ENCODE measurements at regions not wholly inside any gene's neighbourhood (a gene's known extent, or its start where the extent isn't known, plus 50 kb on each side); places are given as distances from the start of the nearest gene placed in this dataset.
A peak's percentile ranks its signal among the peaks of the same experiment; 100 is the strongest.

DNA sequence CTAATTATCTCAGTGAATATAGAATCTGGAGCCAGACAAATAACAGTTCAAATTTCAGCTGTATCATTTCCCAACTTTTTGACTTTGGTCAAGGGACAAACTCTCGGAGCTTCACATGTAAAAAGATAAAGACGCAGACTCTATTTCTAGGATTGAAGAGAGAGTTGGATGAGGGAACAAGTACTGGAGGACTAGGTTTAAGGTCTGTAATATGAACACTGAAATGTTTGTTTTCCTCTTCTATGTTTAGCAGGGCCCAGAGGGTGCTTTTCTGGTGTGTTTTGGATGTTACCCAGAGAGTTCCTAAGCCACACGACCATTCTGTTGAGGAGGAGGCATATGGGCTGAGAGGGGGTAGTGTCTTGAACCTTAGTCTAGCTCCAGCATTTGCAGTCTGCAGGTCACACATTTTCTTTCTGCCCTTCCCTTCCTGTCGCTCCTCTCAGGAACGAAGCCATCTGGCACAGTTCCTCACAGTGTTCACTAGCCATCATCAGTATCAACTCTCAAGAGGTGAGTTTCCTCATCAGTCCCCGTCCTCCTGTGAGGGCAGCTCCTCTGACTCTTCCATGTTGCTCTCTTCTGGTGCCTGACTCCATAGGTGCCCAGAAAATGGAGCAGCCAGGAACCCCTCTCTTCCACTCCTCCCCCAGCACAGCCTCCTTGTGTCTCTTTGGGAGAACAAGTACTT, 250.1 kb downstream of the SQOR start:
- H3K27ac ChIP-seq, result no peak overlapping the region
- TF ChIP-seq, protein P1, sequence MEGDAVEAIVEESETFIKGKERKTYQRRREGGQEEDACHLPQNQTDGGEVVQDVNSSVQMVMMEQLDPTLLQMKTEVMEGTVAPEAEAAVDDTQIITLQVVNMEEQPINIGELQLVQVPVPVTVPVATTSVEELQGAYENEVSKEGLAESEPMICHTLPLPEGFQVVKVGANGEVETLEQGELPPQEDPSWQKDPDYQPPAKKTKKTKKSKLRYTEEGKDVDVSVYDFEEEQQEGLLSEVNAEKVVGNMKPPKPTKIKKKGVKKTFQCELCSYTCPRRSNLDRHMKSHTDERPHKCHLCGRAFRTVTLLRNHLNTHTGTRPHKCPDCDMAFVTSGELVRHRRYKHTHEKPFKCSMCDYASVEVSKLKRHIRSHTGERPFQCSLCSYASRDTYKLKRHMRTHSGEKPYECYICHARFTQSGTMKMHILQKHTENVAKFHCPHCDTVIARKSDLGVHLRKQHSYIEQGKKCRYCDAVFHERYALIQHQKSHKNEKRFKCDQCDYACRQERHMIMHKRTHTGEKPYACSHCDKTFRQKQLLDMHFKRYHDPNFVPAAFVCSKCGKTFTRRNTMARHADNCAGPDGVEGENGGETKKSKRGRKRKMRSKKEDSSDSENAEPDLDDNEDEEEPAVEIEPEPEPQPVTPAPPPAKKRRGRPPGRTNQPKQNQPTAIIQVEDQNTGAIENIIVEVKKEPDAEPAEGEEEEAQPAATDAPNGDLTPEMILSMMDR (IDR thresholded peaks at IDR 0.05), result no peak
- TF ChIP-seq ZFX (IDR thresholded peaks at IDR 0.05; ENCODE audit: borderline replicate concordance), result no peak

DNA sequence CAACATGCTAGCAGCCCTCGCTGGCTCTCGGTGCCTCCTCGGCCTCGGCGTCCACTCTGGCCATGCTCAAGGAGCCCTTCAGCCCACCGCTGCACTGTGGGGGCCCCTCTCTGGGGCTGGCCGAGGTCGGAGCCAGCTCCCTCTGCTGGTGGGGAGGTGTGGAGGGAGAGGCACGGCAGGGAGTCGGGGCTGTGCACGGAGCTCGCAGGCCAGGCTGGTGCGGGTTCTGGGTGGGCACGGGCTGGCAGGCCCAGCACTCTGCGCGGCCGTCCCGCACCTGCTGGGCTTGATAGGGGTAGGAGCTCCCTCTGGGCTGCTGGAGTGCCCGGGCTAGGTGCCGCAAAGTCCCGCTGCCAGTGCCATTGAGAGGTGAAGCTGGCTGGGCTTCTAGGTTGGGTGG, 251.0 kb downstream of the SQOR start:
- no peak overlapping the region for H3K27ac ChIP-seq
- TF ChIP-seq, protein P1 (IDR thresholded peaks at IDR 0.05), result 0 out of 2 replicates have a peak, but pooled peaks have one; percentile 7
- TF ChIP-seq ZFX (IDR thresholded peaks at IDR 0.05; ENCODE audit: borderline replicate concordance), result no peak

DNA sequence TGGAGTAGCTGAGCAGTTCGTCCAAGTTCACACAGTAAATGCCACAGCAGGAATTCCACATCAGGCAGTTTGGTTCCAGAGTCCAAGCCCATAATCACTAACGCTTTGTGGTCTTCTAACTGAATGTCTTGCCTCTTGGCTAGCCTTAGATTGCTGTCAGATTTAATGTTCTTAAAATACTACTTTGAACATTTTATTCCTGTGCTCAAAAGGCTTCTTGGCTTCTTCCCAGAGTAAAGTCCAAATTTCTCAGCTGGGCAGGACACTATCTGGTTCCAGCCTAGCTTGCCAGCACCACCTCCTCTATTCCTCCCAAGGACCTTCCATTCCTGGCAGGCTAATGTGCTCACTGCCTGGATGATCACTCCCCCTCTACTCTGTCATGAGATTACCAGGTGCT, 256.9 kb downstream of the SQOR start:
- H3K27ac ChIP-seq, result no peak overlapping the region
- TF ChIP-seq, protein P1 (IDR thresholded peaks at IDR 0.05), result no peak
- TF ChIP-seq ZFX (IDR thresholded peaks at IDR 0.05; ENCODE audit: borderline replicate concordance), result no peak

DNA sequence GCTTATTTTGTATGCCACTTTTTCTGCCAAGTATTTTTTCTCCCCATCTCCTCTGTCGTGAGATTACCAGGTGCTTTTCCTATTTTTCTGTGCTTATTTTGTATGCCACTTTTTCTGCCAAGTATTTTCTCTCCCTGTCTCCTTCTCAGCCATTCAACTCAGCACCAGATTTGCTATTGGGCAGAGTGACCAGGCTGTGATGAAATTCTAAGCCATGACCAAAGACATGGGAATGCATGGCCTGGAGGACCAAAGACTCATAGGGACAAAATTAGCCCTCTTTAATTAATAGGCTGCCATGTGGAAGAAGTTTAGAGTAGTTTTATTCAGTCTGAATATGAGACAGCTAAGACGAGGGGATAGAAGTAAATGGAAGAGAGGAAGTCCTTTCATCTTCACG, 257.4 kb downstream of the SQOR start:
- TF ChIP-seq ZFX (IDR thresholded peaks at IDR 0.05; ENCODE audit: borderline replicate concordance), result no peak
- TF ChIP-seq, protein P1 (IDR thresholded peaks at IDR 0.05), result no peak
- no peak overlapping the region for H3K27ac ChIP-seq

DNA sequence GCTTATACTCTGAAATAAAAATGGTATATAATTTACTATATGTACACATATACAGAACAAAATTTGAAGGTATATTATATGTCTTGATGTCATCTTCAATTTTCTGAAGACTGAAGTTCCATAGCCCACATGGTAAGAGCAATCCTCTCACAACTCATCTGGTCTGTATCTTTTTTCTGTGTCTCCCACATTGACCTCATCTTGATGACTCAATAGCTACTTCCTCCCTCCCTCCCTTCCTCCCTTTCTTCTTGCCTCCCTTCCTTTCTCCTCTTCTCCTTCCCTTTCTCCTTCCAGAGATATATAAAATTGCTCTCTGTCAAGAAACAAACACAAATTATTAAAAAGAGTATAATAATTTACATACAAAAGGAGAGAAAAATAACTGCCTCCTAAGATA, 268.5 kb downstream of the SQOR start:
- TF ChIP-seq, protein P1 (IDR thresholded peaks at IDR 0.05), result no peak
- TF ChIP-seq ZFX (IDR thresholded peaks at IDR 0.05; ENCODE audit: borderline replicate concordance), result no peak
- H3K27ac ChIP-seq, result no peak overlapping the region

DNA sequence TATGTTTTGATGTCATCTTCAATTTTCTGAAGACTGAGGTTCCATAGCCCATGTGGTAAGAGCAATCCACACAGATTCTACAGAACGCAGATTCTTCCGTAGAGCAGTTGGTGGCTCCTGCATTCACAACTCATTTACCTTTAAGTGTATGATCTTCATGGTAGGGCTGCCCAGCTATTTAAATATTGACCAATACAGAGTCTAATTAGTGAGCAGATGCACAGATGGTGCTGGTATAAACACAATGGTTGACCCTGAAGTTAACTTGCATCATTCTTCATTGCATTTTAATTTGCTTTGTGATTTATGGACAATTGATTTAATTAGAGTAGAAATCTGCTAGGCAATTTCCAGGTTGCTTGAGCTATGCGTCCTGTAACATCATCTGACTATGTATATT, 269.2 kb downstream of the SQOR start:
- TF ChIP-seq, protein P1 (IDR thresholded peaks at IDR 0.05), result no peak
- TF ChIP-seq ZFX (IDR thresholded peaks at IDR 0.05; ENCODE audit: borderline replicate concordance), result no peak
- no peak overlapping the region for H3K27ac ChIP-seq

DNA sequence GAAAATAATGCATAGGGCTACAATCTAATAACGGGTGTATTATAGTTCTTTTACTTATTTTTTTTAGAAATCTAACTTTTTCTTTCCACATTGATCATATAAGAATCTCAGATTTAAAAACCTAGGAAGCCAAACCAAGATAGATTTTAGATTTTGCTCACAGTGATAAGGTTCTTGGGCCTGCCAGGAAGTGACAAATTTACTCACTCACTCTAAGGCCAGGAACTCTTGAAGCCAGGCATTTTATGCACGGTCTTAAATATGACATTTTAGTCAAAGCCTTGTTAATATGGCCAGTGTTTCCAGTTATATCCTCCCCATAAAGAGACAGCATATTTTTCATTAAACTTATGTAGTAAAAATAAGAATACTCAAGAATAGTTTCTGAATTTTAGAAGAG, 271.4 kb downstream of the SQOR start:
- TF ChIP-seq ZFX (IDR thresholded peaks at IDR 0.05; ENCODE audit: borderline replicate concordance), result no peak
- TF ChIP-seq, protein P1 (IDR thresholded peaks at IDR 0.05), result no peak
- no peak overlapping the region for H3K27ac ChIP-seq
